GM04503 (cell line): ENCODE measurements at regions not wholly inside any gene's neighbourhood (a gene's known extent, or its start where the extent isn't known, plus 50 kb on each side); places are given as distances from the start of the nearest gene placed in this dataset.

ENCODE experiments used
- DNase-seq: peaks from one replicate; pipeline ENCODE4 v3.0.0-alpha.2; 2012; ENCODE audit warnings: low read depth

GRCh38 chr6:144724818-144725217 is 439.7 kb downstream of the UTRN start:
- DNase-seq, result no peak

GRCh38 chr6:144725736-144726522 is 440.8 kb downstream of the UTRN start:
- DNase-seq, result no peak

DNA sequence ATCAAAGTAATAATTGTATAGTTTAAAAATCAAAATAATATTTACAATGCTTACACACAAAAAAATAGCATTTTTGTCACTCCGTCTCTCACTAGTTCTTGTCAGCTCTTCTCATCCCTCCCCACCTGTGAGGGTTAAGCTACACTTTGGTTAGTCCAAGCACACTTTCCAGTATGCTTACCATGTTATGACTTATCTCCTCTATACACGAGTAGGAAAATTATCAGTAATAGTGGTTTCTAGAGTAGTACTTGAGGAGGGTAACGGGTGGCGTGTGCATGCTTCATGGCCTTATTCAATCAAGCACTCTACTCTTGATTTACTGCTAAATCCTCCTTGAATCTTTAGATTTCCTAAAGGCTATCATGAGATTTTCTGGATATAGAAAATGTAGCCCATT is 443.7 kb downstream of the UTRN start:
- DNase-seq, result no peak

- DNase-seq, result no peak
Measured at GRCh38 chr6:144729502-144729901, 444.4 kb downstream of the UTRN start.

- no peak for DNase-seq
Measured at GRCh38 chr6:144730088-144730645, 445.0 kb downstream of the UTRN start.

- no peak for DNase-seq
Measured at GRCh38 chr6:144731229-144731628, 446.1 kb downstream of the UTRN start.

DNA sequence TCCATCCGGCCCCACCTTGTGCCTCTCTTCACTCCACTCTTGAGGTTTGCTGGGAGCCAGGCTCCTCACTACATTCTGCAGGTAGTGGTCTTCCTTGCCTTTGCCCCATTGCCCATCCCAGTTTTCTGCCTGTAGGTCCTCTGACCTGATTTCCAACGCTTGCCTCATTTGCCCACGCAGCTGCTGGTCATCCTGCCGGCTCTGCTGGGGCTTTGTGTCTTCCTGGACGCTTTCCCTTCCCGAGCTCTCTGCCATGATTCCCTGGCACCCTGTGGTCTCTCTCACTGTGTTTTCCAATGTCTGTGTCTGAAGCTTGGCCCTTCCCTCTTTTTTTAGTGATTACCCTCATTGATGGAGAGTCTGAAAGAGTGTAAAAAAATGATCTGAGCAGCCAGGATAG is 451.6 kb downstream of the UTRN start:
- DNase-seq, result no peak

DNA sequence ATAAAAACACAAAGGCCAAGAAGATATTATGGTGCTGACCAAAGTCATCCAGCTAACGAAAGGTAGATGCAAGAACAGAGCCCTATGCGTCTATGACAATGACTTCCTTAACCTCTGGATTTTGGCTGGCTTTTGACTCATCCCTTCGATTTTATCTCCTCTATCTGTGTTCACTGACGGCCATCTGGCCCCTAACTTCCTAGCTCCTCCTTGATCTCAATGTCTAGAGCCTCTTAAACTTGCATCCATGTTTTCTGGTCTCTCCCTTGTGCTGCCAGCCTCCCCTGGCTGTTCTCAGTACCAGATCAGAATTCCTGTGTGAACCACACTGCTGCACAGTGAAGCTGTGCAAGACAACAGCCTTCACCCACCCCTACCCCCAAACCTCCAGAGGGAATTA is 452.9 kb downstream of the UTRN start:
- DNase-seq, result no peak

- DNase-seq, result no peak
Measured at GRCh38 chr6:144739873-144740272, 454.7 kb downstream of the UTRN start.

DNA sequence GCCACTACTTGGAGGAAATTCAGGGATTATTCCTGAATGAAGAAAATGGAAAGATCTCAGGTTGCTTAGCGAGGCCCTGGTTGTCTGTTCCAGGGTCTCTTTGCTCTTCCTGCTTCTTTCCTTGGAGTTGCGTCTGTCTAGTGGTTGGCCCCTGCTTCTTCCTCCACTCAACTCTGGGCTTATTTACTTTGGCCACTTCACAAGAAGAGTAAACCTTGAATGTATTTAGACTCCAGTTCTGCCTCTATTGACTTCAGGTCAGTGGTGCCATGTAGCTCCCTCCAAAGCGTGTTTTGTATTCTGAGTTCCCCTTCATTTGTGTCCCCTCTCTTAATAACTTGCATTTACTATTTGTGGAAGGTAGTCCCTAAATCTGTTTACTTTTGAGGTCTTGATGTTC is 456.5 kb downstream of the UTRN start:
- DNase-seq, result no peak

GRCh38 chr6:144742779-144743178 is 457.6 kb downstream of the UTRN start:
- DNase-seq, result no peak

- DNase-seq, result no peak
Measured at GRCh38 chr6:144744720-144745119, 459.6 kb downstream of the UTRN start.

- no peak for DNase-seq
Measured at GRCh38 chr6:144745439-144745838, 460.3 kb downstream of the UTRN start.

- DNase-seq, result no peak
Measured at GRCh38 chr6:144746902-144747469, 461.9 kb downstream of the UTRN start.

DNA sequence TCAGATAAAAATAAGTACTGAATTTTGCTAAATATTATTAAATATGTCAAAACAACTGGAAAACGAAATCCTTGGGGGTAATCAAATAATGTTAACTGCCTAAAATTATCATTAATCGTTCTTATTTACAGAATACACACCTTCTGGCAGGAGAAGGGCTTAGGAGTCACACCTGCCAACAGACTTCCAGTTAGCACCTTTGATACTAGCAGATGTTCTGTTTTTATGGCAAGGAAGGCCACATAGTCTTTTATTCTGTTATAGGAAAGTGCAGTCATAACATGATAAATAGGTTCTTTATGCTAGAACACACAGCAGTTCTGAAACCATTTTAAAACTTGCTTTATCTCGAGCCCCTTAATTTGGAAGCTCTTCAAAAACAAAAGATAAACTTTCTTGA is 464.1 kb downstream of the UTRN start:
- DNase-seq, result no peak

GRCh38 chr6:144753023-144753705 is 468.0 kb downstream of the UTRN start:
- DNase-seq, result no peak

- DNase-seq, result no peak
Measured at GRCh38 chr6:144756469-144756868, 471.3 kb downstream of the UTRN start.

- no peak for DNase-seq
Measured at GRCh38 chr6:144757299-144757698, 472.2 kb downstream of the UTRN start.

DNA sequence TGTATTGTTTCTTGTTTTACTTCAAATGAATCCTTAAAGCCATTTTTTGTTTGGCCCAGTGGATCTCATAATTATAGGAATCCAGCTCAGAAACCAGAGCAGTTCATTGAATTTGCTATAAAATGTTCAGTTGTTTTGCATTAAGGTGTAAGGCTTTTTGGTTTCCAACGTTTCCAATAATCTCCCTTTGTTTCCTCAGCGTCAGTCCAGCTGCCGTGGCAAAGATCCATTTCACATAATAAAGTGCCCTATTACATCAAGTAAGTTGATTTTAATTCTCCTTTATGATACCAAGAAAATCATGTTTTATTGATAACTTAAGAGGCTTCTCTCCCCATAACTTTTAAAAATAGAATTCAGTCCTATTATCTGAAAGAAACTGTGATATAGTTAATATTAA is 472.6 kb downstream of the UTRN start:
- DNase-seq, result no peak

GRCh38 chr6:144758602-144759001 is 473.5 kb downstream of the UTRN start:
- DNase-seq, result no peak

GRCh38 chr6:144762469-144762868 is 477.3 kb downstream of the UTRN start:
- no peak for DNase-seq

DNA sequence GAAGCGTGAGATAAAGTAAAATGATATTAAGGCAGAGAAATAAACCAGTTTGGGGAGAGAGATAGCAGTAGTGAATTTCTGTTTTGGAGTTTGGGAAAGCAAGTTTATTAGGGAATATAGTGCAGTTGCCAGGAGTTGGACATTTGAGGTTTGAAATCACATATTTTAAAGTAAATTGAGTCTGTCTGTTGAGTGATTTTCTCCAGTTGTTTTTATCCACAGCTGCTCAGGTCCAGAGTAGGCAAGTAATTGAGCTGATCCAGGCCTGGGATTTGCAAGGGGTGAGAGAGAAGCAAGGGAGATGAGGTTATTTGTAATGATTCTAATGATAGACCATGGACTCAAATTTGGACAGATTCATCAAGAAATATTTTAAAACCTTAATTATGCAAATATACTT is 481.9 kb downstream of the UTRN start:
- no peak for DNase-seq

DNA sequence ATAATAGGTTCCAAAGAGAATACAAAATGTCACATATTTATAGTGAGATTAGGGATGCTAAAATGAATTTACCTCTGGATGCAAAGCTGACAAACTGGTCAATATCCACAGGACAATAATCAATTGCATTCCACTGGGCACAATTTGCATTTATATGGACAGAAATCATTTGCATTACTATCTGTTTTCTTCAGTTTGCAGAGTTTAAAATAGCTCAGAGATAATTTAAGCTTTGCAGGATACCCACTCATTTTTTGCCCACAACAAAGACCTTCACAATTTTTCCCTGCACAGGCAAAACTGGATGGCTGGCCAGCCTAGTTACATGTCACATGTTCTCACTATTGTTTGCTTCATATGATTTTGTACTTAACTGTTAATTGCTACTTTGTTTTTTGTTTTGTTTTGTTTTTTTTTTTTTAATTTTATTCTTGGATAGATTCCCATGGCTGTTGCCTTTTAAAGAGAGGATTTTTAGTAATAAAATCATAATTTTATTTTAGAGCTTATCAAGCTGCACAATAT is 483.5 kb downstream of the UTRN start:
- DNase-seq, result no peak
